OCI-LY1 (cell line): ENCODE measurements at regions not wholly inside any gene's neighbourhood (a gene's known extent, or its start where the extent isn't known, plus 50 kb on each side); places are given as distances from the start of the nearest gene placed in this dataset.

Source experiments
- H2AFZ ChIP-seq: fragments of 200-600 bp; sonication (generic), shearing (Covaris generic); 2 replicates; pipeline ENCODE4 v1.6.0; 2014; ENCODE audit warnings: antibody characterized with exemption, mild to moderate bottlenecking, low read length
- H3F3A ChIP-seq: fragments of 200-600 bp; sonication (generic), shearing (Covaris generic); 2 replicates; pipeline ENCODE4 v1.6.0; 2014; ENCODE audit warnings: mild to moderate bottlenecking, antibody characterized with exemption, low read length, moderate library complexity; ENCODE audit not compliant: insufficient read depth
- H3K27ac ChIP-seq: fragments of 200-600 bp; sonication (generic); 2 replicates; pipeline ENCODE4 v1.5.1; 2014; ENCODE audit warnings: low read length, mixed run types, mild to moderate bottlenecking, low read depth; ENCODE audit not compliant: poor library complexity, severe bottlenecking
- H3K27me3 ChIP-seq: fragments of 200-600 bp; sonication (generic); 2 replicates; pipeline ENCODE4 v1.6.0; 2014; ENCODE audit warnings: antibody characterized with exemption, mild to moderate bottlenecking, low read length, moderate library complexity; ENCODE audit not compliant: insufficient read depth
- H3K36me3 ChIP-seq: fragments of 200-600 bp; sonication (generic); 2 replicates; pipeline ENCODE4 v1.6.1; 2014; ENCODE audit warnings: mild to moderate bottlenecking, antibody characterized with exemption, low read length, moderate library complexity, mixed read lengths; ENCODE audit not compliant: insufficient read depth
- H3K4me1 ChIP-seq: fragments of 200-600 bp; sonication (generic); 2 replicates; pipeline ENCODE4 v1.5.1; 2014; ENCODE audit warnings: mild to moderate bottlenecking, low read length, moderate library complexity; ENCODE audit not compliant: insufficient read depth, severe bottlenecking
- H3K4me2 ChIP-seq: fragments of 200-600 bp; sonication (generic), shearing (Covaris generic); 2 replicates; pipeline ENCODE4 v1.6.1; 2014; ENCODE audit warnings: low read length
- H3K4me3 ChIP-seq: fragments of 200-600 bp; sonication (generic); 2 replicates; pipeline ENCODE4 v1.5.1; 2014; ENCODE audit warnings: low read length, low read depth, mild to moderate bottlenecking, mixed read lengths; ENCODE audit not compliant: poor library complexity, severe bottlenecking
- H3K79me2 ChIP-seq: fragments of 200-600 bp; shearing (Covaris generic); 2 replicates; pipeline ENCODE4 v1.6.1; 2016; ENCODE audit warnings: mixed run types, low read length, mixed read lengths; ENCODE audit not compliant: insufficient read depth
- H3K9ac ChIP-seq: fragments of 200-600 bp; sonication (generic), shearing (Covaris generic); 2 replicates; pipeline ENCODE4 v1.6.1; 2014; ENCODE audit warnings: mild to moderate bottlenecking, low read length, mixed read lengths
- H3K9me2 ChIP-seq: fragments of 200-600 bp; sonication (generic), shearing (Covaris generic); 2 replicates; pipeline ENCODE4 v1.6.1; 2014; ENCODE audit warnings: low read depth, mild to moderate bottlenecking, low read length, mixed read lengths
- H3K9me3 ChIP-seq: fragments of 200-600 bp; shearing (Covaris generic); 2 replicates; pipeline ENCODE4 v1.6.1; 2014; ENCODE audit warnings: low read length, mixed read lengths
- H4K20me1 ChIP-seq: fragments of 200-600 bp; sonication (generic), shearing (Covaris generic); 2 replicates; pipeline ENCODE4 v1.6.0; 2016; ENCODE audit warnings: mild to moderate bottlenecking, low read length; ENCODE audit not compliant: insufficient read depth
- CTCF ChIP-seq: fragments of 200-600 bp; sonication (generic), shearing (Covaris generic); IDR thresholded peaks from 2 replicates; pipeline ENCODE4 v1.5.1; 2017; ENCODE audit warnings: mild to moderate bottlenecking, antibody characterized with exemption, low read length, moderate library complexity, mixed read lengths
- EZH2 ChIP-seq: fragments of 200-600 bp; sonication (generic), shearing (Covaris generic); IDR thresholded peaks from 2 replicates; pipeline ENCODE4 v1.8.0; 2017; ENCODE audit warnings: borderline replicate concordance, mixed run types, mild to moderate bottlenecking, antibody characterized with exemption, low read length, moderate library complexity, mixed read lengths

GRCh38 chr1:165069829-165070228 lies 286.7 kb downstream of the LMX1A start:
- no peak for TF ChIP-seq EZH2
- no peak for TF ChIP-seq CTCF
- Histone ChIP-seq H4K20me1 (no peaks in the 10 kb centered on the region), H3K4me1 (no peaks in the 10 kb centered on the region), H3K9me2 (no peaks in the 10 kb centered on the region), H3K36me3 (no peaks in the 10 kb centered on the region), H3K27me3 (no peaks in the 10 kb centered on the region), H2AFZ (no peak overlapping the region), H3K9me3 (no peaks in the 10 kb centered on the region), H3K4me2 (no peak overlapping the region), H3K4me3 (no peak overlapping the region), H3K27ac (no peak overlapping the region), H3F3A (no peaks in the 10 kb centered on the region), H3K9ac (no peak overlapping the region), H3K79me2 (no peaks in the 10 kb centered on the region)

- Histone ChIP-seq H3K4me2 (no peak overlapping the region), H3K27ac (no peak overlapping the region), H3K79me2 (no peaks in the 10 kb centered on the region), H3K27me3 (no peaks in the 10 kb centered on the region), H3F3A (no peaks in the 10 kb centered on the region), H3K9me2 (no peaks in the 10 kb centered on the region), H2AFZ (no peak overlapping the region), H3K4me1 (no peaks in the 10 kb centered on the region), H3K9me3 (no peaks in the 10 kb centered on the region), H3K36me3 (no peaks in the 10 kb centered on the region), H4K20me1 (no peaks in the 10 kb centered on the region), H3K4me3 (no peak overlapping the region), H3K9ac (no peak overlapping the region)
- TF ChIP-seq EZH2 = no peak
Observed at GRCh38 chr1:165068741-165069140, 287.8 kb downstream of the LMX1A start.

- Histone ChIP-seq H3K79me2 (no peaks in the 10 kb centered on the region), H3K4me3 (no peak overlapping the region), H3K27me3 (no peaks in the 10 kb centered on the region), H3K4me1 (no peaks in the 10 kb centered on the region), H3K9me3 (no peaks in the 10 kb centered on the region), H3K27ac (no peak overlapping the region), H2AFZ (no peak overlapping the region), H4K20me1 (no peaks in the 10 kb centered on the region), H3K9ac (no peak overlapping the region), H3K4me2 (no peak overlapping the region), H3K9me2 (no peaks in the 10 kb centered on the region), H3F3A (no peaks in the 10 kb centered on the region), H3K36me3 (no peaks in the 10 kb centered on the region)
- TF ChIP-seq CTCF (no peak), EZH2 (no peak)
Observed at GRCh38 chr1:165067829-165068228, 288.7 kb downstream of the LMX1A start.

- H3F3A ChIP-seq = no peaks in the 10 kb centered on the region
- H3K27me3 ChIP-seq = no peaks in the 10 kb centered on the region
- TF ChIP-seq CTCF (no peak), EZH2 (no peak)
- no peaks in the 10 kb centered on the region for H4K20me1 ChIP-seq
- H3K4me2 ChIP-seq = no peak overlapping the region
- H3K27ac ChIP-seq = no peak overlapping the region
- no peak overlapping the region for H3K4me3 ChIP-seq
- H3K36me3 ChIP-seq = no peaks in the 10 kb centered on the region
- H3K4me1 ChIP-seq = no peaks in the 10 kb centered on the region
- no peaks in the 10 kb centered on the region for H3K9me3 ChIP-seq
- no peak overlapping the region for H2AFZ ChIP-seq
- no peaks in the 10 kb centered on the region for H3K9me2 ChIP-seq
- no peaks in the 10 kb centered on the region for H3K79me2 ChIP-seq
- H3K9ac ChIP-seq = no peak overlapping the region
Observed at GRCh38 chr1:165063181-165063965, 293.1 kb downstream of the LMX1A start.
